ENCODE measurements at regions not wholly inside any gene's neighbourhood (a gene's known extent, or its start where the extent isn't known, plus 50 kb on each side); places are given as distances from the start of the nearest gene placed in this dataset.
A peak's percentile ranks its signal among the peaks of the same experiment; 100 is the strongest.

- no peak for DNase-seq
These were observed 466.5 kb upstream of the GJE1 start for GRCh38 chr6:141666187-141666586.

GRCh38 chr6:141664744-141665143, 468.0 kb upstream of the GJE1 start:
- DNase-seq = no peak

GRCh38 chr6:141659582-141659981, 473.1 kb upstream of the GJE1 start:
- DNase-seq = no peak

GRCh38 chr6:141658696-141659095, 474.0 kb upstream of the GJE1 start:
- no peak for DNase-seq

GRCh38 chr6:141657812-141658211, 474.9 kb upstream of the GJE1 start:
- DNase-seq = no peak

- no peak for DNase-seq
These were observed 479.1 kb upstream of the GJE1 start for GRCh38 chr6:141653590-141653989.

GRCh38 chr6:141641951-141642350, 490.8 kb upstream of the GJE1 start:
- DNase-seq = peak in 1 of 2 experiments; percentile 2

- DNase-seq = no peak
These were observed 491.3 kb upstream of the GJE1 start for GRCh38 chr6:141641406-141641805.

- no peak for DNase-seq
These were observed 497.1 kb upstream of the GJE1 start for GRCh38 chr6:141635621-141636020.

GRCh38 chr6:141634269-141634668, 498.5 kb upstream of the GJE1 start:
- DNase-seq = no peak

- DNase-seq = no peak
These were observed 508.4 kb upstream of the GJE1 start for GRCh38 chr6:141624301-141624700.

GRCh38 chr6:141618180-141618581, 514.5 kb upstream of the GJE1 start:
- no peak for DNase-seq

- DNase-seq = no peak
These were observed 522.0 kb upstream of the GJE1 start for GRCh38 chr6:141610741-141611140.

- DNase-seq = no peak
These were observed 524.8 kb upstream of the GJE1 start for GRCh38 chr6:141607956-141608355.

GRCh38 chr6:141598487-141598886, 534.2 kb upstream of the GJE1 start:
- DNase-seq = no peak

- DNase-seq = no peak
These were observed 537.9 kb upstream of the GJE1 start for GRCh38 chr6:141594874-141595273.

GRCh38 chr6:141593311-141593710, 539.4 kb upstream of the GJE1 start:
- DNase-seq = no peak

GRCh38 chr6:141587482-141588266, 545.1 kb upstream of the GJE1 start:
- DNase-seq = no peak

GRCh38 chr6:141580988-141581552, 551.7 kb upstream of the GJE1 start:
- no peak for DNase-seq

- DNase-seq = no peak
These were observed 552.6 kb upstream of the GJE1 start for GRCh38 chr6:141580131-141580530.

- no peak for DNase-seq
These were observed 556.0 kb upstream of the GJE1 start for GRCh38 chr6:141576751-141577150.

- DNase-seq = peak; percentile 64 to 68
These were observed 569.6 kb upstream of the GJE1 start for GRCh38 chr6:141562851-141563763.

- DNase-seq = peak; percentile 15 to 49
These were observed 570.4 kb upstream of the GJE1 start for GRCh38 chr6:141562186-141562811.

Measured in NCI-H2081 (cell line).